Prostate gland (tissue), 2 donors: ENCODE measurements at regions not wholly inside any gene's neighbourhood (a gene's known extent, or its start where the extent isn't known, plus 50 kb on each side); places are given as distances from the start of the nearest gene placed in this dataset.

Experiments
- POLR2AphosphoS5 ChIP-seq: sonication (generic); formaldehyde crosslinking; IDR thresholded peaks from one replicate; pipeline ENCODE4 v1.6.1; 2017; ENCODE audit warnings: antibody characterized with exemption
- TF ChIP-seq, protein P1 (sequence below), 4 experiments: fragments of 200-600 bp in 2 of 4; fragments of 450-650 bp in 2 of 4; sonication (generic) in 2 of 4; IDR thresholded peaks; 1 replicate in 3 of 4; 2 replicates in 1 of 4; pipeline ENCODE4 v1.5.1; 2016 to 2019; ENCODE audit warnings: antibody characterized with exemption in 4 of 4, mild to moderate bottlenecking in 2 of 4, moderate library complexity in 2 of 4

- no peak for TF ChIP-seq POLR2AphosphoS5
- TF ChIP-seq, protein P1, sequence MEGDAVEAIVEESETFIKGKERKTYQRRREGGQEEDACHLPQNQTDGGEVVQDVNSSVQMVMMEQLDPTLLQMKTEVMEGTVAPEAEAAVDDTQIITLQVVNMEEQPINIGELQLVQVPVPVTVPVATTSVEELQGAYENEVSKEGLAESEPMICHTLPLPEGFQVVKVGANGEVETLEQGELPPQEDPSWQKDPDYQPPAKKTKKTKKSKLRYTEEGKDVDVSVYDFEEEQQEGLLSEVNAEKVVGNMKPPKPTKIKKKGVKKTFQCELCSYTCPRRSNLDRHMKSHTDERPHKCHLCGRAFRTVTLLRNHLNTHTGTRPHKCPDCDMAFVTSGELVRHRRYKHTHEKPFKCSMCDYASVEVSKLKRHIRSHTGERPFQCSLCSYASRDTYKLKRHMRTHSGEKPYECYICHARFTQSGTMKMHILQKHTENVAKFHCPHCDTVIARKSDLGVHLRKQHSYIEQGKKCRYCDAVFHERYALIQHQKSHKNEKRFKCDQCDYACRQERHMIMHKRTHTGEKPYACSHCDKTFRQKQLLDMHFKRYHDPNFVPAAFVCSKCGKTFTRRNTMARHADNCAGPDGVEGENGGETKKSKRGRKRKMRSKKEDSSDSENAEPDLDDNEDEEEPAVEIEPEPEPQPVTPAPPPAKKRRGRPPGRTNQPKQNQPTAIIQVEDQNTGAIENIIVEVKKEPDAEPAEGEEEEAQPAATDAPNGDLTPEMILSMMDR (IDR thresholded peaks at IDR 0.05): no peak
Observed at GRCh38 chr10:31132681-31133244, 101.1 kb upstream of the ZNF438 start.
